HG02870 (cell line): ENCODE measurements at regions not wholly inside any gene's neighbourhood (a gene's known extent, or its start where the extent isn't known, plus 50 kb on each side); places are given as distances from the start of the nearest gene placed in this dataset.

Experiments
- ATAC-seq: cut with Tn5 transposase; IDR thresholded peaks from one replicate; pipeline ENCODE4 v1.9.1; 2021; ENCODE audit warnings: mild to moderate bottlenecking, moderate library complexity; ENCODE audit not compliant: unreplicated experiment

GRCh38 chr12:108066583-108067577, 62.2 kb upstream of the WSCD2 start:
- no peak for ATAC-seq

DNA sequence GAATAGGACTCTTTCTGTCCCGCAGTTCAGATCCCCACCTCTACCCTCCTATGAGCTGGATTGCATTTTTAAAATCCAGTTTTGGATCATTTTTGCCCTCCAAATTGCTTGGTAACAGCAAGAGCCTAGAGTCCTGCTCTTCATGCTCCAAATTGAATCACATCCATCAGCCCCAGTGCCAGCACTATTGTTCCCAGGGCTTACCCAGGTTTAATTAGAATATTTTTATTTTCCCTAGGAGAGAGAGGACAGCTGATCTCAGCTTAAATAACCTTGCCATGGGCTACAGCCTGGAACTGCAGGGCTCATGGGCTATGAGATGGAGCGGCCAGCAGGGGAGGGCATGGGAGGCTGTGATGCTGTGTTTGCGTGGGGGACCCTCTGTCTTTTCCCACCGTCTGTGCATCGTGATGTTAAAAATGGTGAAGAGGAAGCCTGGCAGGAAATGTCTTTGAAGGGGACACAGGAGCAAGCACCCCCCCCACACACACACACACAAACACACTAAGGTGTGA, 59.4 kb upstream of the WSCD2 start:
- ATAC-seq, result no peak

DNA sequence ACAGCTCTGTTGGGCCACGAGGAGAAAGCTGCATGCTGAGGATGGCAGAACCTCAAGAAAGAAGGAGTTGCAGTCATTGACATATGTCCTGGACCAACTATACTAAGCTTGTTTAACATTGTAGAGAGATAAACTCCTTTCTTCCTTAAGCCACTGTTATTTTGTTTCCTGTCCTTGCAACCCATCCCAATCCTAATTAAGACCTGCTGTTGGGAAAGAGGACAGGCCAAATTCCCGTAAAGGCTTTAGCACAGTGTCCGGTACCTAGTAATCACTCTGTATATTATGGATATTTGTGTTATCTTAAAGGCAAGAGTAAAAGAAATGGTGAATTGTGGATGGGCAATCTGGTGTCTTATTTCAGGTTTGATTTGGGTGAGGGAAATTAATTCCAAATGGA, 53.5 kb upstream of the WSCD2 start:
- no peak for ATAC-seq

- no peak for ATAC-seq
Observed at GRCh38 chr12:108076556-108076955, 52.5 kb upstream of the WSCD2 start.

DNA sequence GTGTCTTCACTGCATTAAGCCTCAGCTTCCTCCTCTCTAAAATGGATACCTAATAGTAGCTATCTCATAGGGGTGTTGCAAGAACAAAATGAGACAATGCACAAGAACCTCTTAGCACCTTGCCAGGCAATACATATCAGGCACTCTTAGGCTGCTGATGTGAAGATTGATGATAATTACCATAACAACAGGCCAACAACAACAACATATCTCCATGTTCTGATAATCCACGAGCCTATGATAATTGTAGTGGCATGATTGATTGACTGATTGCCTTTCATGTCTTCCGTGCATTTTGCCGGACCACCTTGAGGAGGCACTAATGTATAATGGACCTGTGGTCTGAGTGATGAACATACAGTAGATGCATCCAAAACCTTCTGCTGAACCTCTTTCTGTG, 50.7 kb upstream of the WSCD2 start:
- no peak for ATAC-seq
